ENCODE measurements at regions not wholly inside any gene's neighbourhood (a gene's known extent, or its start where the extent isn't known, plus 50 kb on each side); places are given as distances from the start of the nearest gene placed in this dataset.
A peak's percentile ranks its signal among the peaks of the same experiment; 100 is the strongest.

DNA sequence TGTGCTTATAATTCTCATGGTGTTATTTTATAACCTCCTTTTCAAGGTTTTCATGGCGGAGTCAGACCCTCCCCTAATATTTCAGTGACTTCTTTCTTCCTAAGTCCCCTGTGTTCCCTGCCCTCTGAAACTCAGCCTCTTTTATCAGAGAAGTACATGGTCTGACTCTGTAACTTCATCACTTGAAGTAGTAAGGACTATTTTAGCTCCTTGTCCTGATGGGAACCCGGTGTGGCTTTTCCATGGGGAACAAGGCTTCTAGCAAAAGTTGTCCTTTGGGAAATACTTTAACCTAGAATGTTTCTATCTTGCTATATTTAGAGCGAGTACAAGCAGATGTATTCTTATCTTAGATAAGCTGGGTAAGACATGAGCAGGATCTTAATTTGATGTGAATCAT, 117.5 kb downstream of the TRIB2 start:
- Mint-ChIP-seq H3K4me3 (no peak overlapping the region), H3K4me1 (no peaks in the 10 kb centered on the region), H3K27ac (ENCODE audit: low read depth) (no peak overlapping the region), H3K36me3 (ENCODE audit: insufficient read depth) (no peaks in the 10 kb centered on the region), H3K9me3 (no peaks in the 10 kb centered on the region), H3K27me3 (peaks cover 32% of the 10 kb centered on the region)
- no peak for ATAC-seq (replicated peaks; ENCODE audit: extremely low read depth, poor library complexity, severe bottlenecking)
- no peak for DNase-seq (ENCODE audit: low spot score in 2 of 2)

DNA sequence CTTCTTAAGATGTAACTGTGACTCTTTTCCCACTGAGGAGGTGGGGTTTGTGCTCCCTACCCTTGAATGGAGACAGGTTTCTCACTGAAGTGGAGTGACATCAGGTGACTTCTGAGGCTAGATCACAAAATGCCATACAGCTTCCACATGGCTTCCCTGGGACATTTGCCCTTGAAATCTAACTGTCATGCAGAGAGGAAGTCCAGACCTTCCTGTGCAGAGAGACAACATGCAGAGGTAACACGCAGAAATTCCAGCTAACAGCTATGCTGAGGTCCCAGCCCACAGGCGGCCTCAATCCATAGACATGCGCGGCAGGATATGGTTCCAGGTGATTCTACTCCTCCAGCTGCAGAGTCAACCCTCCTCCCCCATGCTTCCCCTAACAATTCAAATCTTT, 119.0 kb downstream of the TRIB2 start:
- Mint-ChIP-seq H3K4me3 (no peak overlapping the region), H3K9me3 (no peaks in the 10 kb centered on the region), H3K27me3 (peaks cover 39% of the 10 kb centered on the region), H3K27ac (ENCODE audit: low read depth) (no peak overlapping the region), H3K36me3 (ENCODE audit: insufficient read depth) (no peaks in the 10 kb centered on the region), H3K4me1 (no peaks in the 10 kb centered on the region)
- DNase-seq (ENCODE audit: low spot score in 2 of 2): no peak
- no peak for ATAC-seq (replicated peaks; ENCODE audit: extremely low read depth, poor library complexity, severe bottlenecking)

DNA sequence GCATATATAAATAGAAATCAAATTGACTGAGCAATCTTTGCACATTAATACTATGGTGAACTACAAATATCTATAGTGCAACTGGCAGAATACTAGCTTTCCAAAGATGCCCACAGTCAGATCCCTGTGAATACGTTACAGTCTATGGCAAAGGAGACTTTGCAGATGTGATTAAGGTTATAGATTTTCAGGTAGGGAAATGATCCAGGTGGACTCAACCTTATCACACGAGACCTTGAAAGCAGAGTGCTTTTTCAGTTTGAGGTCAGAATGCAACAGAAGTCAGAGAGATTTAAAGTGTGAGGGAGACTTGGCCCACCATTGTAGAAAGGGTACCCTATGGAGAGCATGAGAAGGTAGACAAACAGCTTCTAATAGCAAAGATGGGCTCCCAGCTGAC, 122.6 kb downstream of the TRIB2 start:
- H3K4me3 Mint-ChIP-seq: no peak overlapping the region
- DNase-seq (ENCODE audit: low spot score in 2 of 2) (no peak), ATAC-seq (replicated peaks; ENCODE audit: extremely low read depth, poor library complexity, severe bottlenecking) (no peak)
- H3K9me3 Mint-ChIP-seq: no peaks in the 10 kb centered on the region
- H3K4me1 Mint-ChIP-seq: no peaks in the 10 kb centered on the region
- no peaks in the 10 kb centered on the region for H3K36me3 Mint-ChIP-seq (ENCODE audit: insufficient read depth)
- peaks cover 35% of the 10 kb centered on the region for H3K27me3 Mint-ChIP-seq
- H3K27ac Mint-ChIP-seq (ENCODE audit: low read depth): no peak overlapping the region

DNA sequence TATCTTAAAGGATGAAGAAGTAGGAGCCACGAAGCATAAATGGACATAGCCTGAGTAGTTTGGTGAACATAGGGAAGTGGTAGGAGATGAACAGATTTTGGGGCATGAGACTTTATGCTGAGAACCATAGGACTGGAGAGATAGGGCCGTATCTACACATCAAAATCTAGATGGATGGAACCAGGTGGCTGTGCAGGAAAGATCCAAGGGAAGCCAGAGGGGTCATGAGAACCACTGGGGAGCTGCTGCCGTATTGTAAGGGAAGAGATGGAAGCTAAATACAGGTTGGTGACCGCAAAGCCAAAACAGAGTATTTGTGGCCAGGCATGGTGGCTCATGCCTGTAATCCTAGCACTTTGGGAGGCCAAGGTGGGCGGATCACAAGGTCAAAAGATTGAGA, 124.3 kb downstream of the TRIB2 start:
- DNase-seq (ENCODE audit: low spot score in 2 of 2) (no peak), ATAC-seq (replicated peaks; ENCODE audit: extremely low read depth, poor library complexity, severe bottlenecking) (no peak)
- no peak overlapping the region for H3K27ac Mint-ChIP-seq (ENCODE audit: low read depth)
- H3K9me3 Mint-ChIP-seq: no peaks in the 10 kb centered on the region
- no peak overlapping the region for H3K4me3 Mint-ChIP-seq
- peaks cover 30% of the 10 kb centered on the region for H3K27me3 Mint-ChIP-seq
- no peaks in the 10 kb centered on the region for H3K36me3 Mint-ChIP-seq (ENCODE audit: insufficient read depth)
- H3K4me1 Mint-ChIP-seq: no peaks in the 10 kb centered on the region

DNA sequence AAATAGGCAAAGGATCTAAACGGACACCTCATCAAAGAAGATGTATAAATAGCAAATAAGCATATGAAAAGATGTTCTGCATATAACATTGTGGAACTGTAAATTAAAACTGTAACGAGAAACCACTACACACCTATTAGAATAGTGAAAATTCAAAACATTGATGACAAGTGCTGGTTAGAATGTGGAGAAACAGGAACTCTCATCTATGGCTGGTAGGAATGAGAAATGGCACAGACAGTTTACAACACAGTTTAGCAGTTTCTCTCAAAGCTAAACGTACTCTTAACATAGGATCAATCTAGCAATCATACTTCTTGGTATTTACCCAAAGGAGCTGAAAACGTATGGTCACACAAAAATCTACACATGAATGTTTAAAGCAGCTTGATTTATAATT, 126.2 kb downstream of the TRIB2 start:
- no peaks in the 10 kb centered on the region for H3K4me1 Mint-ChIP-seq
- H3K27me3 Mint-ChIP-seq: peaks cover 14% of the 10 kb centered on the region
- H3K4me3 Mint-ChIP-seq: no peak overlapping the region
- no peak for ATAC-seq (replicated peaks; ENCODE audit: extremely low read depth, poor library complexity, severe bottlenecking)
- no peaks in the 10 kb centered on the region for H3K9me3 Mint-ChIP-seq
- no peak for DNase-seq (ENCODE audit: low spot score in 2 of 2)
- no peak overlapping the region for H3K27ac Mint-ChIP-seq (ENCODE audit: low read depth)
- H3K36me3 Mint-ChIP-seq (ENCODE audit: insufficient read depth): no peaks in the 10 kb centered on the region

DNA sequence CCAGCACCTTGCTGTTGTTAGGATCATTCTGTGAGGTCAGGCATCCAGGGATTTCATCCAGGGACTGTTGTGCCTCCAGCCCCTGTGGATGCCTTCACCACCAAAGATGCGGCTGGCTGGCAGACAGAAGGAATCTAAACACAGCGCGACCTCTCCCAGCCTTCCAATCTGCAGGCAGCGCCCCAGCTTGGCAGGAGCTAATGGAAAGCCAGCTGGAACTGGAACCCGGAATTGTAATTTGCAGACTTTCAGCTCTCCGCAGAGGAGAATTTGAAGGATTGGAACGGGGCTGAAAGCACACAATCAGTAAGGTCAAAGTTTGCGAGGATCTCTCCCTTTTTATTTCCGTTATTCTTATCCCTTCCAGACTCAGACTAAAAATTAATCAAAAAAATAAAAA, 127.8 kb downstream of the TRIB2 start:
- Mint-ChIP-seq H3K4me3 (no peak overlapping the region), H3K36me3 (ENCODE audit: insufficient read depth) (no peaks in the 10 kb centered on the region), H3K9me3 (no peaks in the 10 kb centered on the region), H3K4me1 (no peaks in the 10 kb centered on the region), H3K27me3 (peaks cover 18% of the 10 kb centered on the region), H3K27ac (ENCODE audit: low read depth) (no peak overlapping the region)
- ATAC-seq (replicated peaks; ENCODE audit: extremely low read depth, poor library complexity, severe bottlenecking) (no peak), DNase-seq (ENCODE audit: low spot score in 2 of 2) (no peak)

DNA sequence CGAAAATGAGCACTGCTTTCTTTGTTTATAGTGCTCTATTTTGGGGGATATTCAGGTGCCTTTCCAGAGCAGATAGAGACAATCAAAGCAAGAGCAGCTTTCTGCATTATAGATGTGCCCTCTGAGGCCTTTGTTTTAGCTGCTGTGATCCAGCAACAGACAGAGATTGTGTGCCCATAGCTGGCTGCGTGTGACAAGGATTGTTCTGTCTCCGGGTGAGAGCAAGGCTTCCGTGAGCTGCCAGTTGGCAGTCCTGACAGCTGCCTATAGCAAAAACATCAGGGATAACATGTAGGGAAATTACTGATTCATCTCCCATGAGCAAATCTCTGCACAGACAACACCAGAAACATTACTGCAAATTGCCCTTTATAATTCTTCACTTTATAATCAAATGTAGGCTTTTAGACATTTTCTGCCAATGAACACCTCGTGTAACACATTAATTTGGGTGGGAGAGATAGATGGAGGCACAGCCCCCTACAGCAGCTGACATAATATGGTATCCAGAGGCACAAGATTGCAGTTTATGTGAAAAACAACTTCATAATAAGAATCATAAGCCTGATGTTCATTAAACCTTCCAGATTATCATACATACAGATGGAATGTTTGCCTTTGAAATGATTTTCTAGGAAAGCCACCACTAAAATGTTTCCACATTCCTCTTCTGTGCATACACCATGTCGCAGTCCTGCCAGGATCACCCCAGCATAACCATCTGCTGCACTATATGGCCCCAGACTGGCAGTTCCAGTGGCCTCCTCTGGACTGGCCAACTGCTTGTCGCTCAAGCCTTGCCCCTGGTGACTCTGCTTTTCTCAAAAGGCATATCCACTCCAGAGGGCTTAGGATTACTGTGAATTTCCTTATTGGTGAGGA, 131.2 kb downstream of the TRIB2 start:
- H3K36me3 Mint-ChIP-seq (ENCODE audit: insufficient read depth): no peaks in the 10 kb centered on the region
- H3K4me3 Mint-ChIP-seq: no peak overlapping the region
- DNase-seq (ENCODE audit: low spot score in 2 of 2) (no peak), ATAC-seq (replicated peaks; ENCODE audit: extremely low read depth, poor library complexity, severe bottlenecking) (no peak)
- no peaks in the 10 kb centered on the region for H3K9me3 Mint-ChIP-seq
- peaks cover 10% of the 10 kb centered on the region for H3K27me3 Mint-ChIP-seq
- no peak overlapping the region for H3K27ac Mint-ChIP-seq (ENCODE audit: low read depth)
- no peaks in the 10 kb centered on the region for H3K4me1 Mint-ChIP-seq

DNA sequence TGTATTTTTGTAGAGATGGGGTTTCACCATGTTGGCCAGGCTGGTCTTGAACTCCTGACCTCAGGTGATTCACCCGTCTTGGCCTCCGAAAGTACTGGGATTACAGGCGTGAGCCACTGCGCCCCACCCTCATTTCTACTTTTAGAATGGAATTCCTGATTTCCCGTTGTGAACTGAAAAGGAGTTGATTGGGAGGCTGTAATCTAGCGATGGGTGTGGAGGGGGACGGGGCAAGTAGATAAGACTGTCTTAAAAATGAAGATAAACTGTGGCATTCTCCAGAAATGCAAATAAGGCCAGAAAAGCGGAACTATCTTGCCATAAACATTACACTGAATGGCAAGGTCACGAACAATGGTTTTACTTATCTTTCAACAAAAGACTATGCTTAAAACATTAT, 135.4 kb downstream of the TRIB2 start:
- ATAC-seq (replicated peaks; ENCODE audit: extremely low read depth, poor library complexity, severe bottlenecking) (no peak), DNase-seq (ENCODE audit: low spot score in 2 of 2) (no peak)
- H3K27me3 Mint-ChIP-seq: peaks cover 10% of the 10 kb centered on the region
- H3K27ac Mint-ChIP-seq (ENCODE audit: low read depth): no peak overlapping the region
- no peak overlapping the region for H3K4me3 Mint-ChIP-seq
- no peaks in the 10 kb centered on the region for H3K4me1 Mint-ChIP-seq
- no peaks in the 10 kb centered on the region for H3K9me3 Mint-ChIP-seq
- H3K36me3 Mint-ChIP-seq (ENCODE audit: insufficient read depth): no peaks in the 10 kb centered on the region

DNA sequence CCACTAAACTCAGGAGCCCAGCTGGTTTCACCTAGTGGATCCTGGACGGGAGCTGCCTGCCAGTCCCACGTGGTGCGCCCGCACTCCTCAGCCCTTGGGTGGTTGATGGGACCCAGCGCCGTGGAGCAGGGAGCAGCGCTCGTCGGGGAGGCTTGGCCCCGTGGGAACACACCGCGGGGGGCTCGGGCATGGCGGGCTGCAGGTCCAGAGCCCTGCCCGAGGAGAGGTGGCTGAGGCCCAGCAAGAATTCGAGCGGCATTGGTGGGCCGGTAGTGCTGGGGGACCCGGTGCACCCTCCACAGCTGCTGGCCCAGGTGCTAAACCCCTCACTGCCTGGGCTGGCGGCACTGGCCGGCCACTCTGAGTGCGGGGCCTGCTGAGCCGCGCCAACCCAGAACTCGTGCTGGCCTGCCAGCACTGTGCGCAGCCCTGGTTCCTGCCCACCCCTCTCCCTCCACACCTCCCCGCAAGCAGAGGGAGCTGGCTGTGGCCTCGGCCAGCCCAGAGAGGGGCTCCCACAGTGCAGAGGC, 137.3 kb downstream of the TRIB2 start:
- H3K27me3 Mint-ChIP-seq: peaks cover 10% of the 10 kb centered on the region
- no peaks in the 10 kb centered on the region for H3K4me1 Mint-ChIP-seq
- no peak for DNase-seq (ENCODE audit: low spot score in 2 of 2)
- H3K27ac Mint-ChIP-seq (ENCODE audit: low read depth): no peak overlapping the region
- H3K36me3 Mint-ChIP-seq (ENCODE audit: insufficient read depth): no peaks in the 10 kb centered on the region
- no peak for ATAC-seq (replicated peaks; ENCODE audit: extremely low read depth, poor library complexity, severe bottlenecking)
- H3K9me3 Mint-ChIP-seq: no peaks in the 10 kb centered on the region
- H3K4me3 Mint-ChIP-seq: no peak overlapping the region

DNA sequence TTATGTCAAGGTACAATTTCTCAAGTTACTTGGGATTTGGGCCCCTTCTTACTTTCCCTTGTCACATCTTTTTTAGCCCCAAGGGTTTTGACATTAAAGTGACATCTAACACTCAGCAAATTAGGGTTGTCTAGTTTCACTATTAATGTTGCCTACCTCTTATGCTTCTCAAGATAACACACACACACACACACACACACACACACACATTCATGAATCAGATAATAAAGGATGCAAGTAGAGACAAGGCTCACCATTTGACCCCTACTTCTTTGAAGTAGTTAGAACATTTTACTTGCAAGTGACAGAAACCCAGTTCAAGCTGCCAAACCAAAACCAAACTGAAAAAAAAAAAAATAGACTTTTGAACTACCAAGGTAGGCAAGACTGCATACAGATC, 138.8 kb downstream of the TRIB2 start:
- peak; percentile 12 for ATAC-seq (replicated peaks; ENCODE audit: extremely low read depth, poor library complexity, severe bottlenecking)
- H3K27me3 Mint-ChIP-seq: no peaks in the 10 kb centered on the region
- DNase-seq (ENCODE audit: low spot score in 2 of 2): no peak
- no peak overlapping the region for H3K4me3 Mint-ChIP-seq
- H3K4me1 Mint-ChIP-seq: no peaks in the 10 kb centered on the region
- H3K9me3 Mint-ChIP-seq: no peaks in the 10 kb centered on the region
- no peaks in the 10 kb centered on the region for H3K36me3 Mint-ChIP-seq (ENCODE audit: insufficient read depth)
- peak overlapping the region; percentile 89 for H3K27ac Mint-ChIP-seq (ENCODE audit: low read depth)

DNA sequence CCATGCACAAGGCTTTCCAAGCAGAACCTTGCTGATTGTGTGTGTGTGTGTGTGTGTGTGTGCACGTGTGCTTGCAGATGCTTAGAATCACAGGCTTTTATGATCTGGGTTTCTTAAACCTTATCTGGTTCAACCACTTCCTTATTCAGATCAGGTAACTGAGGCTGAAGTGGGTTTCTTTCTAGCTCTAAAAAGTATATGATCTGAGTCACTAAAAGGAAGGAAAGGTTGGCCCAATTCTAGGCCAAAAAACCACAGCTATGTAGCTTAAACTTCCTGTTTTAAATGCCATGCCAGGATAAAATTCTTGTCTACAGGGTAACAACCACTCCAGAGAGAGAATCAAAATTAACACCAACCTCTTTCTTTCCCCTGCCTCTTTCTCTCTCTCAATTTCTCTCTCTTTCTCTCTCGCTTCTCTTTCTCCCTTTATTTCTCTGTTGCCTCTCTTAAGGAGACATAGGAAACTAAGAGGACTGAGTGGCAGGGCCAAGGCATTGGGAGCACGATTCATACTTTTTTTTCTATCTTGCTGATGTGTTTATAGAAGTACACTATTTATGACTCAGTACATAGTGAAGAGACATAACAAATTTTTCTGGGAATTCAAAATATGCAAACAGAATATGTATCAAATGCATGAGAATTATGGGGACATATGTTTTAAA, 140.3 kb downstream of the TRIB2 start:
- DNase-seq (ENCODE audit: low spot score in 2 of 2) (no peak), ATAC-seq (replicated peaks; ENCODE audit: extremely low read depth, poor library complexity, severe bottlenecking) (peak; percentile 88)
- Mint-ChIP-seq H3K9me3 (no peaks in the 10 kb centered on the region), H3K4me1 (peaks cover 10% of the 10 kb centered on the region), H3K27ac (ENCODE audit: low read depth) (no peak overlapping the region), H3K36me3 (ENCODE audit: insufficient read depth) (no peaks in the 10 kb centered on the region), H3K27me3 (no peaks in the 10 kb centered on the region), H3K4me3 (no peak overlapping the region)

DNA sequence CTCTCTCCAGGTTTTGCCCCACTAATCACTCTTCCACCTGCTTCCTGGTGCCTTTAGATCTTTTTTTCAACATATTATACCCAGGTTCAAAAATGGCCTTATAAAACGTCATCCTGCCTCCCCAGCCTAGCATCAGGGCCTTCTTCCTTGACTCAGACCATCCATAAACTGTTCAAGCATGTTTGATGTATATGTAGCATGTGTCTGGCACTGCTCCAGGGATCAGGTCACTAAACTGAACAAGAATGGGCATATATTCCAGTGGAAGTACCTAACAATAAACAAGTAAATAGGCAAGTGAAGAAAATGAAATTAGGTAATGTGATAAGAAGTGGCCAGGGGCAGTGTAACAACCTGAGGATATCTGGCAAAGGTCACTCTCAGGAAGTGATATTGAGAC, 141.2 kb downstream of the TRIB2 start:
- Mint-ChIP-seq H3K4me1 (peaks cover 10% of the 10 kb centered on the region), H3K9me3 (no peaks in the 10 kb centered on the region), H3K27ac (ENCODE audit: low read depth) (no peak overlapping the region), H3K27me3 (no peaks in the 10 kb centered on the region), H3K36me3 (ENCODE audit: insufficient read depth) (no peaks in the 10 kb centered on the region), H3K4me3 (no peak overlapping the region)
- no peak for ATAC-seq (replicated peaks; ENCODE audit: extremely low read depth, poor library complexity, severe bottlenecking)
- DNase-seq (ENCODE audit: low spot score in 2 of 2): no peak

DNA sequence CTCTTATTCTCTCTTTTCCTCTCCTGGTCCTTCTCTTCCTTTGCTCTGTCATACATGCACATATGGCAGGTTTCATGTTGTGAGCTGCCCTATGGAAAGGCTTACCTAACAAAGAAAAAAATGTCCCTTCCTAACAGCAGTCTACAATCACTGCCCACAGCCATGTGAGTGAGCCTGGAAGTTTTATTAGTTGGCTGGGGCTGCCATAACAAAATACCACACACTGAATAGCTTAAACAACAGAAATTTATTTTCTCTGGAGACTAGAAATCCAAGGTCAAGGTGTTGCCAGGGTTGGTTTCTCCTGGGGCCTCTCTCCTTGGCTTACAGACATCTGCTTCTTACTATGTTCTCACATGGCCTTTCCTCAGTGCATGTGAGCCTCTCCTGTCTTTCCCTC, 142.1 kb downstream of the TRIB2 start:
- Mint-ChIP-seq H3K4me3 (no peak overlapping the region), H3K27me3 (no peaks in the 10 kb centered on the region), H3K36me3 (ENCODE audit: insufficient read depth) (no peaks in the 10 kb centered on the region), H3K4me1 (peaks cover 10% of the 10 kb centered on the region), H3K9me3 (peaks cover 5% of the 10 kb centered on the region), H3K27ac (ENCODE audit: low read depth) (no peak overlapping the region)
- no peak for ATAC-seq (replicated peaks; ENCODE audit: extremely low read depth, poor library complexity, severe bottlenecking)
- DNase-seq (ENCODE audit: low spot score in 2 of 2): no peak

All from central memory CD8-positive, alpha-beta T cell (primary cell).